ENCODE measurements at regions not wholly inside any gene's neighbourhood (a gene's known extent, or its start where the extent isn't known, plus 50 kb on each side); places are given as distances from the start of the nearest gene placed in this dataset.
A peak's percentile ranks its signal among the peaks of the same experiment; 100 is the strongest.

DNA sequence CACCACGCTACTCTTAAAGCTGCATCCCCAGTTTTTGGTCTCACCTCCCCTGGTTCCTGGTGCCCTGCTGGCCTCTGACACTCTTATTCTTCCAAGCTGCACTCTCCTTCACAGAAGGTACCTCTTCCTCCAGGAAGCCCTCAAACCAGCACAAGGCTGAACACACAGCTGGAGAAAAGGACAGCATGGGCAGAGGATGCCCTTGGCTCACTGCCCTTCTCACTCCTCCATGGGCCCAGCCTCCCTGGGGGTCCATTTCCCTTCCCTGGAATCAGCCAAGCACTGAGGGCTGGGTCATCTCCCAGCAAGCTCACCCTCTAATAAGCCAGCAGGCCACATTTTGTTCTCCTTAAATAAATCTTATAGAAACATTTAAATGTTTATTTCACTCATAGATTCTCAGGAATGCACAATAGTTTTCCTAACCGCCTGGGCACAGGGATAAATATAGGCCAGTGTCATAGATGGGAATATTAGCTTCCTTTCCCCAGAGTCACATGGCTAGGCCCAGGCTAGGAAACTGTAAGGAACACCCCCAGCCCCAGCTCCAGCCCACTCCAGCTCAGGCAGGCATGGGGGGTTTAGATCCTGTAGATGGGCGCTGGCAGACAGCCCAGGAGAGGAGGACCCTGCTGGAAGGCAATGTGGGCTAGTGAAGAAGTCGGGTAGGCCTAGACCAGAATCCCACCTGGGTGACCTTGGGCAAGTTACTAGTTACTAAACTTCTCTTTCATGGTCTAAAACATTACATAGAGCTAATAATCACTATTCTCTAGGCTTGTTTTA lies 51.5 kb downstream of the IRAG1 start:
- DNase-seq: no peak

DNA sequence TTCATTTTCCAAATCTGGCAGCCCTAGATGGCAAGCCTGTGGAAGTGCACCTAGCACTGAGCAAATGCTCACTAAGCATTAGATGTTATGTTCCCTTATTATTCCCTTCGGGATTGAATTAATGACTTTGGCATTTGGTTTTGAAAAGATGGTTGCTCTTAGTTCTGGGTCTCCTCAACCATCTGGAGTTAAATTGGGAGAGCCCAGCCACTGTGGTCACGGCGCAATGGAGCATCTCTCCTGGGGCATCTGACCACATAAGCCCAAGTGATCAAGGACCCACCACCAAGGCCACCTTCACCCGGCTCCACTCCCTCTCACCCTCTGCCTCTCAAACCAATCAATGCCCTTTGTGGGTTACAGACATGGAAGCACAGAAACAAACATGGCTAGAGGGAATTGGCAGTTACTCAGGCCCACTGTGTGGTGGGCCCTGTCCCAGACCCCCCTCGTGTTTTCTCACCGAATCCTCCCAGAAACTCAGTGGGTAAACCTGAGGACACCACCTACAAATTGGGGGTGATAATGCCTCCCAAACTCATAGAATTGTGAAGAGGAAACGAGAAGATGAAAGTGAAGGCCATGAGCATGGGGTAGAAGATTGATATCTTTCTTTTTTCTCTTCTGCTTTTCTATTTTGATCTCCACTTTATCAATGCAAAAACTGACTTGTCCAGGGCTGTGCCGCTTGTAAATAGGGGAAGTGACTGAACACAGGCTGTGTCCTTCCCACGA lies 52.2 kb downstream of the IRAG1 start:
- DNase-seq: no peak

DNA sequence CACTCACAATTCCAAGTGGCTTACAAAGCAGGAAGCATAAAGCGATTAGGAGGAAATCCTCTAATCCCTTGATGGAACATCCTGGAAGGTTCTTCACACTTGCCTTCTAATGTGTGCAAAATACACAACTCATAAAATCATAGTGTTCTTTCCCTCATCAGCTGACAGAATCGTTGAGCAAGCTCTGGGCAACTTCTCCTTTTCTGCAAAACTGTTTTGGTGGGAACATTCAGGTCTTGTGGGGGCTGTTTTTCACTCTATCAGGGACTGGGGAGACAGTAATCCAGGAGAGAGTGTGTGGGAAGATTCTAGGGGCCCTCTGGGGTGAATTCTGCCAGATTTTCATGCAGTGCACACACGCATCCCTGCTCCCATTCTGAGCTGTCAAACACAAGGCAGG lies 53.2 kb downstream of the IRAG1 start:
- DNase-seq: no peak

DNA sequence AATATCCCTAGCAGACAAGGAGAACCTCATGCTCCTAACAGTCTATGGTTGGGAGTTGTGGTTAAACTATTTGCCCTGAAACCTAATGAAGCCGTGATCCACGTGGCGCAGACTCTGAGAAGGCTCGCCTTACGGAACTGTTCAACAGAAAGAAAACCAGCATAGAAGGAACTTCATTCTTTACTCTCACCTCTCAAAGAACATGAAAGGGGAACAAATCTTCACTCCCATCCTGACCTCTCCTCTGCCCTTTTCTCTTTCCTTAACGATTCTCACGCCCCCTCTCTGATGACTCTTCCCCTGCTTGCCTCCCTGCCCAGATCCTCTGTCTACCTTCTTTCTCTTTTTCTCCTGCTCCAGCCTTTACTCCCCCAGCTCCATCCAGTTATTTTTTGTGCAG lies 54.2 kb downstream of the IRAG1 start:
- DNase-seq: no peak

DNA sequence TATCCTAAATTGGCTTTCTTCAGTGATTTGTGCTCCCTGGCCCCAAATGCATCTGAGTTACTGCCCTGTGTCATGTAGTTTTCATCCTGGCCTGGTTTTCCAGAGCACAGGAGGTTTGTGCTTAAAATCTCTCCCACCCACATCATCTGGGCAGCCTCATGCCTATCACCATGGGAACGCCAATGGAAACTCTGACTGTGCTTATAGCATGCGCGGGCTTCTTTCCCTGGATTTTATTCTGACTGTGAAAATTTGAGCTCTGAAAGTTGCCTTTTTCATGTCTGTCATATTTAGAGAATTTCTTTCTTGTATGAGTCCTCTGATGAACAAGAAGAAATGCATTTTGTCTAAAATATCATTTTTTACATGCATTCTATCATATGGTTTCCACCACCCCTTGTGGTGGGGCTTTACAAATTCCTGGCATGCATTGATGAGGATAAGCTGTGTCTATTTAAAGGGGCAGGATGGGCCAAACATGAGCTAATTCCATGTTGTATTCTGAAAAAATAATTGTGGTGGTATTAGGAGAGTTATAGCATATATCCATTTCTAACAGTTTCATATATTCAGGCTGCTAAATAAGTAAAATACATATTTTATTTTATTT lies 55.1 kb downstream of the IRAG1 start:
- DNase-seq: no peak

DNA sequence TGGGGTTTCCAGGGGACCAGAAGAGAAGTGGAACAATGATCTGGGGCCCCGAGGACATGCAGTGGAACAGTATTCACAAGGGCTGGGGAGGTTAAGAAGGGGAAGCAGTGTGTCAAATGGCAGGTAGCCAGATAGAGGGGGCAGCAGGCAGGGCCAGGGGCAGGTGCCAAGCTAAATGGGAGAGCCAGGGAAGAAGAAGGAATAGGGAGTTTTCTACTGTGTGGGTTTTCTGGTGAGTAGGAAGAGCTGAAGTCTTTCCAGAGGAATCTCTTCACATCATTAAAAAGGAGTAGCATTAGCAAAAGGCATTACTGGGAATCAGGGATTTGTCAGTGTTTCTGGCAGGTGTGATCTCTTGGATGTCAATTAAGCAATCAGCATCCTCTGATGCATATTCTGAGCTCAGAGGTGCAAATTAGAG lies 55.8 kb downstream of the IRAG1 start:
- DNase-seq: no peak

DNA sequence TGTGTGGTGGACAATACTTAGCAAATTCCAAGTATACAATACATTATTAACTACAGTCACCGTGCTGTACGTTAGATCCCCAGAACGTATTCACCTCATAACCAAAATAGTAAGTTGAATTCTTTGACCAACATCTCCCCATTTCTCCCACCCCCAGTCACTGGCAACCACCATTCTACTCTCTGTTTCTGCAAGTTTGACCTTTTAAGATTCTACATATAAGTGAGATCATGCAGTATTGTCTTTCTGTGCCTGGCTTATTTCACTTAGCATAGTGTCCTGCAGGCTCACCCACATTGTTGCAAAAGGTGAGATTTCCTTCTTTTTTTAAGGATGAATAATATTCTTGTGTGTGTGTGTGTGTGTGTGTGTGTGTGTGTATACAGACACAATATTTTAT lies 59.1 kb downstream of the IRAG1 start:
- no peak for DNase-seq

DNA sequence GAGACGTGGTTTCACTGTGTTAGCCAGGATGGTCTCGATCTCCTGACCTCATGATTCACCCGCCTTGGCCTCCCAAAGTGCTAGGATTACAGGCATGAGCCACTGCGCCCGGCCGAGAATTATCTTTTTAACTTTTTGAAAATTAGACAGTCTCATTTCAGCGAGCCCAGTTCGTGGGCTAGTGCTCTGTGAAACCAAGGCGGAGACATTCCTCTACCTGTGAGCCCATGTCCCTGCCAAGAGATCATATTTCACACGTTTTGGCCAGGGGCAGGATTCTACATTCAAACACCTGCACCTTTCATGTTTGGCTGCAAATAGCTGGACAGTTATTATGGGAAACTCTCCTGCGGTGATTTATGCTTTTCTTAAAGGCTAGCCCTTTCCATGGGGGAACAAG lies 60.3 kb downstream of the IRAG1 start:
- DNase-seq: no peak

DNA sequence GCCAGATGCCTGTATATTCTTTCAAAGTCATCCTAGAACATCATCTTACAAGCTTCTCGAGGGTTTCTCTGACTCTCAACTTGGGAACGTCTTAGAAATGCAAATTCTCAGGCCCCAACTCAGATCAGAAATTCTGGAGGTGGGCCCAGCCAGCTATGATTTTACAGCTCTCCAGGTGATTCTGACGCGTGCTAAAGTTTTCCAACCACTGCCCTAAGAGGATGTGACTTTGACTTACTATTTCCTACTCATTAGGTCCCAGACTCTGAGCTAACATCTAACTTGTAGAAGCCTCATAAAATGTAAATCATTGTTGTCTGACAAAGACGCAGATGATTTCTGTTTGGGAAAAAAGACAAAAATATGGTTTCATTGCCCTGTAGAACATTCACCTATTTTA lies 61.1 kb downstream of the IRAG1 start:
- peak; percentile 39 for DNase-seq

DNA sequence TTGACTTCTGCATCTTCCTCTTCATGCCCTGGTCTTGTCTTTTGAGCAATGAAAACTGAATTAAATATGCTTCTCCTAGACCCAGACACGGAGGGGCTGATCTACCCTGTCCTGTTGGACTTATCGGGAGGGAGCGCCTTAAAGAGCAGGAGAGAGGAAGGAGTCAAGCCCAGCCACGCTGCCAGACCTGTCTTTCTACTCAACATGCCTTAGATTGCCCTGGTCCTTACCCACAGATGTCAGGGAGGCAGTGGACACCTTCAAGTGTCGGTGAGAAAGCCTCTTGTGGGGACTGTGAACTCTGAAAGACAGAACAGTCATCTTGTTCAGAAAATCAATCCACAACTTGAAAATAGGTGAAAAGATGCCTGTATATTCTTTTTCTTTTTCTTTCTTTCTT lies 61.8 kb downstream of the IRAG1 start:
- DNase-seq: no peak

DNA sequence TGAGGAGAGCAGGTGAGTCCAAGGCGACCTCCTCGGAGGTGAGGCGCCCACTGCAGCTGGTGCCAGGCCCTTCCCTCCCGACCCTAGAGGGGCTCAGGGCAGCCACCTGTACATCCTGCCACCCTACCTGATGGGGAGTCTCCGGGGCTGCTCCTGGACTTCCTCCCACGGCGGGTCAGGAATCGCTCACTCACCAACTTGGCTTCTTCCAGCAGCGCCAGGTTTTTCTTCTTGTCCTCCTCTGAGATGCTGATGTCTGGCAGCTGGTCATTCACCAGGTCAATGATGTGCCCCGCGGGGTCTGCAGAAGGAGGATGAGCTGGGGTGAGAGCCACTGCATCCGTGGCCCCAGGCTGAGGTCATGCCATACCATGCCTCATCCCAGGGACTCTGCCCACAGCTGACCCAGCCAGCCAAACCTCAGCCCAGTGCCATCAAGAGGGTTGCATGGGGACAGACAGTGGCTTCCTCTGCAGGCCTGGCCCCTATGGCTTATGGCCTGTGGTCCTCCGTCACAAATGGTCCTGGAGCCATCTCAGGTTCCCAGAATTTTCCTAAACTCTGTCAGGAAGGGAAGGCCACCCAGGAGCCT lies 61.0 kb upstream of the LYVE1 start:
- no peak for DNase-seq

DNA sequence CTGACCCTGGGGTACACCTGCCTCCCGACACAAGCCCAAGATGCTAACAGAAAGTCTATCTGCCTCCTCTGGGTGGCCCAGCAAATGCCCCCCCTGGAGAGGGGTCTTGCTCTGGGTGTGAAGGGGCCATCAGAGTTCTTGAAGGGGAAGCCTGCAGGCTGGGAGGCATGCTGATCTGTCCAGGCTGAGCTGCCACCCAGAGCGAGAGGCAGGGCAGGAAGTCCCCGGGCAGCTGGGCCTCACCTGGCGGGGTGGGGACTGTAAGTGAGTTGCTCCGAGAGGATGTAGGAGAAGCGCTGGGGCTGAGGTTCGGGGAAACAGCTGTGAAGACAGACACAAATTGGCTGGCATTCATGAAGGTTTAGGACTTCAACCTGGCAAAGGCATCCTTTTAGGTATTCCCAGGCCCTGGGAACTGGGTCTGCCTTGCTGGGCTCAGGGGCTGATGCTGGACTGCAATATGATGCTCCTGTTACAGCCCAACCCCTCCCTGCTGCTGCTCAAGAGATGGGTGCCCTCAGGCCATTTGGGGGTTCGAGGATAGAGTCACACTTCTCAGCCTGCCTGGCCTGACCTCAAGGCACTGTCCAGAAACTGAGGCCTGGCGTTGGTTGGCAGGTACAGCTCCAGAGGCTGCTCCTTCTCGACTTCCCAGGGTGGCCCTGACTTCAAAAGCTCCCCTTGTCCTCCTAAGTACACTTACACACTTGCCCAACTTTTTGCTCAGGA lies 60.2 kb upstream of the LYVE1 start:
- peak; percentile 23 for DNase-seq

DNA sequence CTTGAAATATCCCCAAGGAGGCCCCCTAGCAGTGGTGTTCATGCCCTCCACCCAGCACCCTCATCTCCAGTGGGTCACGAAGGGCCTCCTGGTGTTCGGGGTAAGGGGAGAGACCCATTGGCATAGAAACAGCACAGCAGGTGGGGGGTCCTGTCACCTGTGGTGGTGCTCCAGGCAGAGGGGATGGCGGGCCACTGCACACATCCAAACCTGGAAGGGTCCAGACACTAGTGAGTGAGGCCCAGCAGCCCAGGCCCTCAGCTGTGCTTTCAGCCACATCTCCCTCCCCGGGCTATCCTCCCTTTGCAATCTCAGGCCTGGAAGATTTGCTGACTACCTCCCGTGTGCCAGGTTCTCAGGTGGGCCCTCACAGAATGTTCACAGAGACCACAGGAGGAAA lies 59.4 kb upstream of the LYVE1 start:
- no peak for DNase-seq

DNA sequence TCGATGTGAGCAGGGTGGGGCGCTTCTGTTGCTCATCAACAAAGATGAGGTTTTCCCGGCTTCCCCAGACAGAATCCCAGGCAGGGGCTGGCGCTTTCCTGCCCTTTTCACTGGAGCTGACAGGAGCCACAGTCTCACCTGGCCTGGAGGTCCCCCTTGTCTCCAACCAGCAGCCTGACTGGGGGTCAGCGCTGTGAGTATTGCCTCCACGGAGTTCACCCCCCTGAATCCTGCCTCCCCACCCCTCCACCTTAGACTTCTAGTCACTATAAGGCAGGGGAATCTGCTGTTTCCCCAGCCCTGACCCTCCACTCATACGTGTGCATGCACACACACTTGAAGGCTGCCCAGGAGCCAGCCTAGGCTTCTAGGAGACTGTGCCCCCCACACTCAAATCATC lies 58.8 kb upstream of the LYVE1 start:
- no peak for DNase-seq

DNA sequence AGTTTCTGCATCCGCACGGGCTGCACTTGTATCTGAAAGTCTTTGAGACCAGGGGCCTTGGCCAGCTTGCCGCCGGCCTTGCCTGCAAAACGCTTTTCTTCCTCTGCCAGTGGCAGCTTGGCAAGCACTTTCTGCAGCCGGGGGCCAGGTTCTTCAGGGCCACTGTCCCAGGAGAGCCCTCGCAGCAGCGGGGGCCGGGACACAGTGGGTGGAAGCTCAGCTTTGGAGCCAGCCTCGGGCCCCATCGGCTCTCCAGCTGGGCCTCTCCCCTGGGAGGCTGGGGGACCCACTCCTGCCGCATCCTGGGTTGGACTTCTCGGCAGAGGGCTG lies 57.5 kb upstream of the LYVE1 start:
- DNase-seq: no peak

DNA sequence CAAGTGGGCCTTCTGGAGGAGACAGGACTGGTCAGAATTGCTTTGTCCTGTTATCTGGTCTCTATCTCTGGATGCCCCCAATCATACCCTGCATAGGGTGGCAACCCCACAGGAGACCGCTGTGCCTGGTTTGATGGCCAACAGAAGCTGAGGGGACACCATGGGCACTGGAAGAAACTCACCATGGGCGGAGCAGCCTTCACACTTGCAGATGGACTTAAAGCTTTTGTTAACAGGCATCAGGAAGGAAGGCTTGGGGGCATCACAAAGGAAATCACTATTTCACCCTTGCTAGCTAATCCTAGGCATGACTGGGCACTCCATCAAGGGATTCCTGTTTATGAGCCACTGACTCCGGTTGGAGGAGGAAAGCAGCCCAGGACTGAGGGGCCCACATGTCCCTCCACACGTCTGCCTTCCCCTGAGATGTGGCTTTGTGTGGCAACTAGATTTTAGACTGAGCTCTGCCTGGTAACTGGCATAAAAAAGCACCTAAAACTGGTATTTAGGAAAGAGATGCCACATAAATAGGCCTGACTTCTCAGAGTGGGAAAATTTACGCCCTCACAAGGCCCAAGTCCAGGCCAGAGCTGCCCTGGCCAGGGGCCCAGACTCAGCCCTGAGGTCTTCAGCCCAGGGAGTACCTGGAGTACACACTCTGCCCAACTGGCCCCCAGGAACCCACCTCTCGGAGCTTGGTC lies 57.0 kb upstream of the LYVE1 start:
- no peak for DNase-seq

DNA sequence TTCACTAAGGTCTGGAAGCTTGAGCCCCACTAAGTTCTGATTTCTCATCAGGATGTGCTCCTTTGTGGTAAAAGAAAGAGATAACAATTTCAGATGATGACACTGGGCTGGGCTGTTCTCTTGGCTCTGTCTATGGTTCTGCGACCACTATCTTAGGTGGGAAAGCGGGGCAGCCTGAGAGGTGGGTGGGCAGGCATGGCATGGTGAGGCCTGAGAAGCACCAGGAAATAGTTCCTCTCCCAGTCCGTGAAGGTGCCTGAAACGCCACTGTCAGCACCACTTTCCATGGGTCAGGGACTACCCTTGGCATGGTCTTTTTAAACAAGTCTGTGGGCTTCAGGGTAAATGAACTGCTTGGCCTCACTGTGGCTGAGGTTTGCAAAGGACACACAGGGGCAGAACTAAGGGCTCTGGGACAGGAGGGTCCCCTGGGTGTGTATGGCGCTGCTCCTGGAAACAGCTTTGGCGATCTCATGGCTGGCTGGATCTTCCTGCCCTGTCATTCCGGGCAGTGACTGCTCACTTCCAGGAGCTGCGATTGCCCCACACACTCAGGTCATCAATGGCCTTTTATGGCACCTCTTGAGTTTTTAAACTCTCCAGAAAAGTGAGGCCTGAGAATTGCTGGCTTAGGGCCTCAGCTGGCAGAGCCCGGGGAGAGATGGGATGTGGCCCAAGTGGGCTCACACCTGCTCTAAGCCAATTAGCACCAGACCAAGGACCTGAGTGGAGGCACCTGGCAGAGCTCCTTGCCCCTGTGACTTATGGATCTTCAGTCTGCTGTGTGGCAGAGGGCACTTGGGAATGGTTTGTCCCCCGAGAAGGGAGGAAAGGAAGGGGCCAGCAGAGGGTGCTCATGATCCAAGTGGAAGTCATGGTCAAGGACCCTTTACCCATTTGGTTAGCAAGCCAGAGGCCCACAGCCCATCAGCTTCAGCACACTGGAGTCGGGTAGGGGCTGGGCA lies 55.6 kb upstream of the LYVE1 start:
- peak; percentile 15 for DNase-seq

DNA sequence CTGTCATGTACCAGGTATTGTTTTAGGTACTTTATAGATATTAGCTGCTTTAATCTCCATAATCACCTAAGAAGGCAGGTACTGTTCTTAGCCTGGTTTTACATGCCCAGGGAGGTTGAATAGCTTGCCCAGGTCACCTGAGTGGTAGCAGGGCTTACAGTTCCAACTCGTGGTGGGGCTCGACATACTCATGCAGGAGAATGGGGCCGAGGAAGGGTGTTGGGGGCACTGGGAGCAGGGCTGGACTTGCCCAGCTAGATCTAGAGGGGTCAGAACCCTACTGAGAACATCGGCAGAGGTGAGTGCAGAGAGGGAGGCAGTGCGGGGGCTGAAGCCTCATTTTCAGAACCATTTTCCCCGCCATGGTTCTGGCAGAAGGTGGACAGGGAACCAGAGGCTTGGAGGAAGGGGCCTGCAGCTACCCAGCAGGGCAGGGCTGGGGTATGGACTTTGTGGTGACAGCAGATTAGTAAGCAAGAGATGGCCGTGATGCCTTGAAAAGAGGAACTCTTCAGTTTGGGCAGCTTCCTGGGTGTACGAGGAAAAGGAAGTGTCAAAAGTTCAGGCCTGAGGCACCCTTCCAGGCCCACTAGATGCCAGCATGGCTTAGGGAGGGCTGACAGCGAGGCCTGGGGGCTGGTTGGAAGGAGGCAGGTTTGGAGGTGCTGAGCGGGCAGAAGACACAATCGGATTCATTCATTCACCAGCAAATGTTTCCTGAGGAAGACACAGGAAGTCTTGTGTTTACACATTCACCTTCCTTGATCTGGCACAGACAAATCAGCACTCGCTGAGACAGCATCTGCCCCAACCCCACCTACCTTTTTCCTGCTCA lies 54.7 kb upstream of the LYVE1 start:
- peak; percentile 7 for DNase-seq

DNA sequence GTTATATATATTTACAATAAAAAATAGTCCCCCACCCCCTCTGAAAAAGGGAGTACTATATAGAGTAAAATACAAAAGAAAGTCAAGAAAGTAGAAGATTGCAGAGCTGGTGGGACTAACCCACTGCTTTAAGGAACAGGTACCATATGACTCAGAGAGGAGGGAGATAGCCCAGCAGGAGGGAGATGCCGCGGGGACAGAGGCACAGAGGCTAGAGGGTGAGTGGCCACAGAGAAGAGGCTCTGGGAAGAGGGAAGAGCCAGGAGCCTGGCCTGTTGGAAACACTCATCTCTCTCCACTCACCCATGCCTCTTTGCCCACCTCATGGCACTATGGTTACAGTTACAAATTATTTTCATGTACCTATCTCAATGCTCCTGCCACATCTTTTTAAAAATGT lies 53.6 kb upstream of the LYVE1 start:
- no peak for DNase-seq

DNA sequence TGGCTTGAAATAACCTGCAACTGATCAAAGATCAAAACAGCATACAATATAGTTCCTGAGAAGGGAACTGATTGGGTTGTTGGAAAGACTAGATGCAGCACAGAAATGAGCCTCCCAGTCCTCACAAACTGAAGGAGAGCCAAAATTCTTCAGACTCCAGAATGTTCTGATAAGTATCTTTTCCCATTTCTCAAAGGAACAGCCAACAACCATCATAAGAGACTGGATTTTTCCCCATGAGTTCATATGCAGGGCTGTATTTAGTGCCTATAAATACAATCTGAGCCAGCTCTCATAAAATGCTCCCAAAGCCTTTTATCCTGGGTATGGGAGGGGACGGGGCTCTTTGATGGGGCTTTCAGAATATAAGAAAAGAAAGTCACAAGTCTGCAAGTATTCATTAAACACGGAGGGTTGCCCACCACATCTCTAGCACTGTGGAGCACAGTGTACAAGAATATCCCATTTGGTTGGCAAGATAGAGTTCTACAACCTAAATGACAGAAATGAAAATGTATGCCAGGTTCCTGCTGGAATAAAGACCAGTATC lies 50.7 kb upstream of the LYVE1 start:
- no peak for DNase-seq

Measured in activated CD4-positive, alpha-beta T cell treated with anti-CD3 and anti-CD28 coated beads for 48 hours (primary cell).